ENCODE measurements at regions not wholly inside any gene's neighbourhood (a gene's known extent, or its start where the extent isn't known, plus 50 kb on each side); places are given as distances from the start of the nearest gene placed in this dataset.
"Not testable (repeated sequence)": the region's sequence is repeated elsewhere in the genome, so short reads cannot be mapped to it uniquely, and the experiment has no call there.

- DNase-seq (ENCODE audit: low read depth in 2 of 2) = no peak
These were observed 73.9 kb downstream of the LSM3 start for GRCh38 chr3:14252321-14253021.

- no peak for DNase-seq (ENCODE audit: low read depth in 2 of 2)
These were observed 74.5 kb downstream of the LSM3 start for GRCh38 chr3:14253022-14253706.

- no peak for DNase-seq (ENCODE audit: low read depth in 2 of 2)
These were observed 75.2 kb downstream of the LSM3 start for GRCh38 chr3:14253707-14254382.

GRCh38 chr3:14254812-14255702 lies 76.4 kb downstream of the LSM3 start:
- DNase-seq (ENCODE audit: low read depth in 2 of 2) = no peak

GRCh38 chr3:14256046-14256445 lies 77.4 kb downstream of the LSM3 start:
- DNase-seq (ENCODE audit: low read depth in 2 of 2) = no peak

GRCh38 chr3:14256561-14257342 lies 78.1 kb downstream of the LSM3 start:
- DNase-seq (ENCODE audit: low read depth in 2 of 2) = no peak

GRCh38 chr3:14258906-14259904 lies 80.6 kb downstream of the LSM3 start:
- no peak for DNase-seq (ENCODE audit: low read depth in 2 of 2)

GRCh38 chr3:14260463-14260862 lies 81.8 kb downstream of the LSM3 start:
- DNase-seq (ENCODE audit: low read depth in 2 of 2) = no peak

- DNase-seq (ENCODE audit: low read depth in 2 of 2) = peak; percentile 65 to 77
These were observed 82.6 kb downstream of the LSM3 start for GRCh38 chr3:14261229-14261628.

- no peak for DNase-seq (ENCODE audit: low read depth in 2 of 2)
These were observed 83.6 kb downstream of the LSM3 start for GRCh38 chr3:14262212-14262611.

GRCh38 chr3:14262867-14263266 lies 84.2 kb downstream of the LSM3 start:
- DNase-seq (ENCODE audit: low read depth in 2 of 2) = no peak

GRCh38 chr3:14263317-14264005 lies 84.8 kb downstream of the LSM3 start:
- no peak for DNase-seq (ENCODE audit: low read depth in 2 of 2)

- DNase-seq (ENCODE audit: low read depth in 2 of 2) = no peak
These were observed 86.8 kb downstream of the LSM3 start for GRCh38 chr3:14265246-14265962.

- no peak for DNase-seq (ENCODE audit: low read depth in 2 of 2)
These were observed 87.7 kb downstream of the LSM3 start for GRCh38 chr3:14266361-14266760.

- DNase-seq (ENCODE audit: low read depth in 2 of 2) = no peak
These were observed 89.4 kb downstream of the LSM3 start for GRCh38 chr3:14267976-14268375.

GRCh38 chr3:14268897-14269296 lies 90.3 kb downstream of the LSM3 start:
- DNase-seq (ENCODE audit: low read depth in 2 of 2) = no peak

- not testable (repeated sequence) for DNase-seq (ENCODE audit: low read depth in 2 of 2)
These were observed 93.7 kb downstream of the LSM3 start for GRCh38 chr3:14272041-14272958.

Data from stimulated activated CD4-positive, alpha-beta T cell treated with anti-CD3 and anti-CD28 coated beads, Interleukin-4, amount 100 ng/mL, for 48 hours (primary cell).